ENCODE measurements at regions not wholly inside any gene's neighbourhood (a gene's known extent, or its start where the extent isn't known, plus 50 kb on each side); places are given as distances from the start of the nearest gene placed in this dataset.

DNA sequence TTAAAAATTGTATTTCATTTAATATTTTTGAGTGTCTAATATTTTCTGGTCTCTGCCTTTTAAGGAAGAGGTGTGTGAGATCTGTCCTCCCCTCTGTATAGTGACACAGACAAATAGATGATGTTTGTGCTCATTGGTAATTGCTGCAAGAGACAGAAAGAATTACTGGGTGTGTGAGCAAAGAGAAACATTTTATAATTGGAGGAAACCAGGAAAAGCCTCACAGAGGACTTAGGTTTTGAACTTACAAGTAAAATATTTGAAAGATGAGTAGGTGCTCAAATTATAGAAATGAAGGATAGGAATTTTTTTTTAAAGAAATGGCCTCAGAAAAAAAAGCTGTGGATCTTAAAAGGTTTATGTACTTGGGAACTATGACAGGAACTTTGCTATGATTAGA is 149.8 kb downstream of the SPCS3 start:
- DNase-seq, result no peak
- Histone ChIP-seq H3K9ac (no peak overlapping the region), H3F3A (ENCODE audit: insufficient read depth) (no peaks in the 10 kb centered on the region), H3K4me2 (ENCODE audit: unreplicated experiment) (no peak overlapping the region), H3K4me3 (no peak overlapping the region), H3K27me3 (replicated peaks; ENCODE audit: insufficient read depth) (no peaks in the 10 kb centered on the region), H4K20me1 (ENCODE audit: insufficient read depth) (no peaks in the 10 kb centered on the region), H3K9me3 (ENCODE audit: low read depth) (no peaks in the 10 kb centered on the region), H3K36me3 (ENCODE audit: low read depth) (no peaks in the 10 kb centered on the region), H3K4me1 (ENCODE audit: insufficient read depth) (no peaks in the 10 kb centered on the region), H3K9me2 (ENCODE audit: insufficient read depth) (no peaks in the 10 kb centered on the region), H2AFZ (0 out of 2 replicates have a peak overlapping the region, but pooled peaks have one; percentile 18), H3K27ac (no peak overlapping the region), H3K79me2 (ENCODE audit: insufficient read depth) (no peaks in the 10 kb centered on the region)
- in situ Hi-C loops (cut with MboI), result no loop called here
- TF ChIP-seq EZH2 (IDR thresholded peaks at IDR 0.05; ENCODE audit: insufficient read depth, poor library complexity, severe bottlenecking) (no peak), EZH2phosphoT487 (IDR thresholded peaks at IDR 0.05; ENCODE audit: insufficient read depth, low read depth) (no peak)

DNA sequence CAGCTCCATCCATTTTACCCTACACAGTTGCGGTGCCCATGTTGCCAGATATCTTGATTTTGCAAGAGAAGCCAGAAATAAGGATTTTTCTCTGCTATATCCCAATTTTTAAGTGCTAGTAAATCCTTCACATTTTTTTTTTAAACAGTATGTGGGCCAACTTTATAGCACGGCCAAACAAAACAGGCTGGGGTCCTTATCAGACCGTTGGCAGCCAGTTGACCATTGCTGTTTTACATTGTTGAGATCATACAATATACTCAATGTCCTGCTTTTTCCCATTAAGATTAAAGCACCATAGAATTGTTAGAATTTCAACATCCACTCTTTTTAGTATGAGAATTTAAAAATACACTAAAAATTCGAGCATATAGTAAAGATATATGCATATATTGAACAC is 150.9 kb downstream of the SPCS3 start:
- Histone ChIP-seq H3K4me2 (ENCODE audit: unreplicated experiment) (no peak overlapping the region), H4K20me1 (ENCODE audit: insufficient read depth) (no peaks in the 10 kb centered on the region), H3F3A (ENCODE audit: insufficient read depth) (no peaks in the 10 kb centered on the region), H3K9me2 (ENCODE audit: insufficient read depth) (no peaks in the 10 kb centered on the region), H3K4me1 (ENCODE audit: insufficient read depth) (no peaks in the 10 kb centered on the region), H3K36me3 (ENCODE audit: low read depth) (no peaks in the 10 kb centered on the region), H2AFZ (no peak overlapping the region), H3K27me3 (replicated peaks; ENCODE audit: insufficient read depth) (no peaks in the 10 kb centered on the region), H3K4me3 (no peak overlapping the region), H3K79me2 (ENCODE audit: insufficient read depth) (no peaks in the 10 kb centered on the region), H3K9ac (no peak overlapping the region), H3K9me3 (ENCODE audit: low read depth) (no peaks in the 10 kb centered on the region), H3K27ac (no peak overlapping the region)
- no peak for DNase-seq
- in situ Hi-C loops (cut with MboI), result no loop called here
- TF ChIP-seq EZH2phosphoT487 (IDR thresholded peaks at IDR 0.05; ENCODE audit: insufficient read depth, low read depth) (no peak), EZH2 (IDR thresholded peaks at IDR 0.05; ENCODE audit: insufficient read depth, poor library complexity, severe bottlenecking) (no peak)
- WGBS, 2 experiments (ENCODE audit: low coverage in 1 of 2, low lambda C conversion rate in 2 of 2, missing lambda C conversion rate in 2 of 2), result 53 to 59% methylated on average over 4 of the region's 4 CpGs

GRCh38 chr4:176475067-176475466 is 155.3 kb downstream of the SPCS3 start:
- Histone ChIP-seq H2AFZ (no peak overlapping the region), H3K27ac (no peak overlapping the region), H3K27me3 (replicated peaks; ENCODE audit: insufficient read depth) (no peaks in the 10 kb centered on the region), H3K9ac (no peak overlapping the region), H4K20me1 (ENCODE audit: insufficient read depth) (no peaks in the 10 kb centered on the region), H3F3A (ENCODE audit: insufficient read depth) (no peaks in the 10 kb centered on the region), H3K9me2 (ENCODE audit: insufficient read depth) (no peaks in the 10 kb centered on the region), H3K4me2 (ENCODE audit: unreplicated experiment) (no peak overlapping the region), H3K9me3 (ENCODE audit: low read depth) (no peaks in the 10 kb centered on the region), H3K36me3 (ENCODE audit: low read depth) (no peaks in the 10 kb centered on the region), H3K79me2 (ENCODE audit: insufficient read depth) (no peaks in the 10 kb centered on the region), H3K4me1 (ENCODE audit: insufficient read depth) (no peaks in the 10 kb centered on the region), H3K4me3 (no peak overlapping the region)
- in situ Hi-C loops (cut with MboI), result no loop called here
- 67 to 69% methylated on average over 4 of the region's 4 CpGs for whole genome bisulfite sequencing, 2 experiments (ENCODE audit: low coverage in 1 of 2, low lambda C conversion rate in 2 of 2, missing lambda C conversion rate in 2 of 2)
- TF ChIP-seq EZH2phosphoT487 (IDR thresholded peaks at IDR 0.05; ENCODE audit: insufficient read depth, low read depth) (no peak), EZH2 (IDR thresholded peaks at IDR 0.05; ENCODE audit: insufficient read depth, poor library complexity, severe bottlenecking) (no peak)
- no peak for DNase-seq

GRCh38 chr4:176478076-176478475 is 158.3 kb downstream of the SPCS3 start:
- 2 to 8% methylated on average over 2 of the region's 2 CpGs for WGBS, 2 experiments (ENCODE audit: low coverage in 1 of 2, low lambda C conversion rate in 2 of 2, missing lambda C conversion rate in 2 of 2)
- DNase-seq, result peak; percentile 23
- no peak overlapping the region for H3K4me3 ChIP-seq
- no peak overlapping the region for H3K9ac ChIP-seq
- H3K4me1 ChIP-seq (ENCODE audit: insufficient read depth), result no peaks in the 10 kb centered on the region
- in situ Hi-C loops (cut with MboI), result no loop called here
- H3F3A ChIP-seq (ENCODE audit: insufficient read depth), result no peaks in the 10 kb centered on the region
- H3K9me2 ChIP-seq (ENCODE audit: insufficient read depth), result no peaks in the 10 kb centered on the region
- H3K27me3 ChIP-seq (replicated peaks; ENCODE audit: insufficient read depth), result no peaks in the 10 kb centered on the region
- H4K20me1 ChIP-seq (ENCODE audit: insufficient read depth), result no peaks in the 10 kb centered on the region
- no peak overlapping the region for H3K27ac ChIP-seq
- H2AFZ ChIP-seq, result peak overlapping the region; percentile 36; the same call in 1 of the 2 replicates
- no peak for TF ChIP-seq EZH2 (IDR thresholded peaks at IDR 0.05; ENCODE audit: insufficient read depth, poor library complexity, severe bottlenecking)
- no peak for TF ChIP-seq EZH2phosphoT487 (IDR thresholded peaks at IDR 0.05; ENCODE audit: insufficient read depth, low read depth)
- no peak overlapping the region for H3K4me2 ChIP-seq (ENCODE audit: unreplicated experiment)
- no peaks in the 10 kb centered on the region for H3K9me3 ChIP-seq (ENCODE audit: low read depth)
- H3K79me2 ChIP-seq (ENCODE audit: insufficient read depth), result no peaks in the 10 kb centered on the region
- H3K36me3 ChIP-seq (ENCODE audit: low read depth), result no peaks in the 10 kb centered on the region

DNA sequence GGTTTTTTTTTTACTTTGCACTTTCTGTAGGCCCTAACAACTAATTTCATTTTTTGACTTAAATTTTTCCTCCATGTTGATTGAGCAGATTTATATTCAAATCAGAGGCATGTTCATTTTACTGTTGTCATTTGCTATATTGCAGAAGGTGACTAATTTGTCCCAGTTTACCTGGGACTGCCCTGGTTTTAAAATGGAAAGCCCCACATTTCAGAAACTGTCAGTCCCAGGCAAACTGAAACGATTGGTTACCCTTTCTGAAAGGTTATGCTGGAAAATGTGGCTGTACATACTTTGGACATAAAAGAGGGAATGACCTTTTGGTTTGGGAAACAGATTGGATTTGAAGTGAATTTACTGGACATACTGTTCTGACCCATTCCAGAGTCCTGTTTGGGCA is 160.0 kb downstream of the SPCS3 start:
- TF ChIP-seq EZH2 (IDR thresholded peaks at IDR 0.05; ENCODE audit: insufficient read depth, poor library complexity, severe bottlenecking) (no peak), EZH2phosphoT487 (IDR thresholded peaks at IDR 0.05; ENCODE audit: insufficient read depth, low read depth) (no peak)
- Histone ChIP-seq H3K4me3 (no peak overlapping the region), H3K4me2 (ENCODE audit: unreplicated experiment) (no peak overlapping the region), H3K9me3 (ENCODE audit: low read depth) (no peaks in the 10 kb centered on the region), H3K27me3 (replicated peaks; ENCODE audit: insufficient read depth) (no peaks in the 10 kb centered on the region), H4K20me1 (ENCODE audit: insufficient read depth) (no peaks in the 10 kb centered on the region), H3K27ac (no peak overlapping the region), H3K9me2 (ENCODE audit: insufficient read depth) (no peaks in the 10 kb centered on the region), H3K9ac (no peak overlapping the region), H3K79me2 (ENCODE audit: insufficient read depth) (no peaks in the 10 kb centered on the region), H3K4me1 (ENCODE audit: insufficient read depth) (no peaks in the 10 kb centered on the region), H3F3A (ENCODE audit: insufficient read depth) (no peaks in the 10 kb centered on the region), H3K36me3 (ENCODE audit: low read depth) (no peaks in the 10 kb centered on the region), H2AFZ (no peak overlapping the region)
- DNase-seq, result no peak
- in situ Hi-C loops (cut with MboI), result no loop called here
- WGBS, 2 experiments (ENCODE audit: low coverage in 1 of 2, low lambda C conversion rate in 2 of 2, missing lambda C conversion rate in 2 of 2), result 56 to 63% methylated on average over 1 of the region's 1 CpG
